ENCODE measurements at regions not wholly inside any gene's neighbourhood (a gene's known extent, or its start where the extent isn't known, plus 50 kb on each side); places are given as distances from the start of the nearest gene placed in this dataset.
A peak's percentile ranks its signal among the peaks of the same experiment; 100 is the strongest.

DNA sequence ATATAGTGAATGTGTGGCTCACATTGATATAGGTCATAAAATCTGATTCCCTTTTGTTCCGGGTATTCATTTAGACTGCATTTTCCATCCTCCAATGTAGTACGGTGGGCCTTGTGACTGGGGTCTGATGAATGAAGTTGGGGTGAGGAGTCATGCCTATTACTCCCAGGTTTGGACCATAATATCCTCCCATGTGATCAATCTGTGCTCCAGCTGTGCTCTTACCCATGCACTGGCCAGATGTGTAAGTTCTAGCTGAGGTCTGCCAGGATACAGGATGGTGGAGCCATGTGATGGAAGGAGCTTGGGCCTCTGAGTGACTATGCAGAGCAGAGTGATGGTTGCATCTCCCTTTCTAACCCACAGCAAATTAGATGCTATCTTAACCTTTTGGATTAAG, 1034.0 kb upstream of the TMEM132C start:
- no peaks in the 10 kb centered on the region for H3K9me3 ChIP-seq (replicated peaks)
- no peaks in the 10 kb centered on the region for H3K4me1 ChIP-seq
- H3K4me3 ChIP-seq: no peak overlapping the region
- H3K27me3 ChIP-seq: no peaks in the 10 kb centered on the region
- H3K36me3 ChIP-seq: no peaks in the 10 kb centered on the region
- no peak overlapping the region for H3K27ac ChIP-seq
- DNase-seq: no peak

DNA sequence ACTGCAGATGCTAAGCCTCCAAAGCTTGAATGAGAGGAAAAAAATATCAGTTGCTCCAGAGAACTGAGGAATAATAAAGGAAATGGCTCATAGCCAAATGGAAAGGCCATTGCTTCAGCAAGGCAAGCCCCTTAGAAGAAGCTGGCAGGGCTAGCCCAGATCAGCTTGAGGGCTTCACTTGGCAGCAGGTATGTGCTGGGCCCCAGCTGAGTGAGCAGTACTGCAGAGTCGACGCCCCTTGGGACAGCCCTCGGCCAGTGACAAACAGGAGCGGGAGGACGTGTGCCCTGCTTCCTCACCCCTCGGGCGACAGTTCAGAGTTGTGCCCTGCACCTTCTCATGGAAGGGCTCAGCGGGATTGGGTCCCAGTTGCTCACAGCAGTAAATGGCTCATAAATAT, 1031.2 kb upstream of the TMEM132C start:
- DNase-seq: no peak
- no peaks in the 10 kb centered on the region for H3K36me3 ChIP-seq
- no peak overlapping the region for H3K4me3 ChIP-seq
- no peak overlapping the region for H3K27ac ChIP-seq
- H3K27me3 ChIP-seq: no peaks in the 10 kb centered on the region
- no peaks in the 10 kb centered on the region for H3K9me3 ChIP-seq (replicated peaks)
- H3K4me1 ChIP-seq: no peaks in the 10 kb centered on the region

- Histone ChIP-seq H3K27ac (no peak overlapping the region), H3K27me3 (no peaks in the 10 kb centered on the region), H3K4me1 (no peaks in the 10 kb centered on the region), H3K36me3 (no peaks in the 10 kb centered on the region), H3K9me3 (replicated peaks) (no peaks in the 10 kb centered on the region), H3K4me3 (no peak overlapping the region)
- no peak for DNase-seq
Measured at GRCh38 chr12:127236491-127236890, 1030.5 kb upstream of the TMEM132C start.

DNA sequence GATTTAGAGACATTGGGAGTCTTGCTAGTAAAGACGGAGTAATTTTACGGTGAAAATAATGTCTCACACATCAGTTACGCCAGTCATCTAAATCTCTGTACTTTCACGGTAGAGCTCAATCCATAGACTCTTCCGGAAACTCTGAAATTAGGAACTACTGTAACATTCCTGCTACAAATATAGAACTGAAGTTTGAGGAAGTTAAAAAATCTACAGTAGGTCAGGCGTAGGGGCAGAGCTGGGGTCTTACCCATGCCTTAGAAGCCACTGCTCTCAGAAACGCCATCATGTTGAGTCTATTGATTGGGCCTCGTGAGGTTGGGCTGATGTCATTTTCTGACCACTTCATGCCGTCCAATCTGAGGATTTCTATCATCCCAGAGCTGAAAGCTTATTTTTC, 1029.8 kb upstream of the TMEM132C start:
- H3K27me3 ChIP-seq: no peaks in the 10 kb centered on the region

GRCh38 chr12:127238107-127238506, 1028.9 kb upstream of the TMEM132C start:
- Histone ChIP-seq H3K4me3 (no peak overlapping the region), H3K9me3 (replicated peaks) (no peaks in the 10 kb centered on the region), H3K27ac (no peak overlapping the region), H3K4me1 (no peaks in the 10 kb centered on the region), H3K36me3 (no peaks in the 10 kb centered on the region), H3K27me3 (no peaks in the 10 kb centered on the region)
- DNase-seq: no peak

More for the DNA sequence above, 1029.8 kb upstream of the TMEM132C start:
- H3K36me3 ChIP-seq: no peaks in the 10 kb centered on the region
- H3K9me3 ChIP-seq (replicated peaks): no peaks in the 10 kb centered on the region
- H3K4me1 ChIP-seq: no peaks in the 10 kb centered on the region
- no peak overlapping the region for H3K27ac ChIP-seq
- DNase-seq: no peak
- H3K4me3 ChIP-seq: no peak overlapping the region

GRCh38 chr12:127239781-127240180, 1027.2 kb upstream of the TMEM132C start:
- Histone ChIP-seq H3K27me3 (no peaks in the 10 kb centered on the region), H3K9me3 (replicated peaks) (no peaks in the 10 kb centered on the region), H3K4me3 (no peak overlapping the region), H3K4me1 (no peaks in the 10 kb centered on the region), H3K36me3 (no peaks in the 10 kb centered on the region), H3K27ac (no peak overlapping the region)
- DNase-seq: no peak

DNA sequence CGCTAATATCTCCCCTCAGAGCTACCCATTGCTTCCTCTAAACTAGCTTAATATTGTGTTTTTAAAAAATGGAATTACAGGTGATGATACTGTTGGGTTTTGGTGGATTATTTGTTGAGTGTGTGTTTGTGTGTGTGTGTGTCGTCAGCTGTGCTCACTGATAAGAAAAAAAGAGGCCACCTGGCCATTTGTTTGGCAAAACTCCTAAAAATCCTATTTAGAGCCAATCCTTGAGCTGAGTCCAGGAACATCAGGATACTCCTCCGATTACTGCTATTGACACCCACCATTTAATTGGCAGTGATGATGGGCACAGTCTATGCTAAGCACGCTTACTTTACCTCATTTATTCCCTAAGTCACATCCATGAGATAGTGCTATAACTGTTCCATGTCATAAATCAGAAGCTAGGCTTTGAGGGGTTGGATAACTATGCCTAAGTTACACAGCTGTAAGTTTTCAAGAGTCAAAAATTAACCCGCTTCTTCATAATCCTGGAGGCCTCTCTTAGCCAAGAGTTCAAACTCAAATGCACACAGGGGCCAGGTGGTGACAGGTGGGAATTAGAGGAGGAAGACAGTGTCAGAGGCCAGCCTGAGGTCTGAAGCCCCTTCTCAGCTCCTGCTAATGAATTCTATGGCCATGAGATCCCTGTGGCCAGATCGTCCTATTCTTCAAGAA, 1026.6 kb upstream of the TMEM132C start:
- no peak overlapping the region for H3K27ac ChIP-seq

DNA sequence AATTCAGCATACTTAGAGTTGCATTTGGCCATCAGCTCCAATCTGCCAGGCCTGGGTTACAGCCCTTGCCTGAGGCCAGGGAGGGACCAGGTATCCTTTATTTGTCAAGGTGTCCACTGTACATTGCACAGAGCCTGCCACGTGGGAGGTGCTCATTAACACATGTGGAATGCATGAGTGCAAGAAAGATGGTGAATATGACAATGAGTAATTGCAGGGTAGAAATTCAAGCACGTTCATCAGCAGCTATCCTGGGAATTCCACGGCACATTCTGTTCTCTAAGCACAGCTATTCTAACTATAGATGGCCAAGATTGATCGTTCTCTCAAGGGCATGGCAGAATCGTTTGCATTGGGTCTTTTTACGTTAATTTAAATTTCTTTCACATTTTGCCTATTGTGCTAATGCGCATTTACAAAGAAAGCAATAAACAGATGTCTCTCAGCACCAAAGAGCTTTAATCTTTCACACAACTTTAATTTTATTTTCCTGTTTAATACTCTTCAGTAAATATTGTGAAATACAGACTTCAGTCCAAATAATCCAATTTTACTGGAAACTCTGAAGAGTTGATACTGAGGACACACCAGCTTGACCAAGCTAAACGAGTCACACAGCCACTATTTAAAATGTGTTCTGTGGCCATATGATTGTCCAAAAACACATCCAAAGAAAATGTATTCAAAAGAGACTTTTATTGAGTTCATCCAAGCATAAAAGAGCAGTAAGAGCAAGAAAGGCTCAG, 1025.7 kb upstream of the TMEM132C start:
- no peak for DNase-seq
- no peaks in the 10 kb centered on the region for H3K36me3 ChIP-seq
- no peak overlapping the region for H3K4me3 ChIP-seq
- no peaks in the 10 kb centered on the region for H3K4me1 ChIP-seq
- H3K27ac ChIP-seq: no peak overlapping the region
- no peaks in the 10 kb centered on the region for H3K9me3 ChIP-seq (replicated peaks)
- H3K27me3 ChIP-seq: no peaks in the 10 kb centered on the region

More for the DNA sequence above, 1026.6 kb upstream of the TMEM132C start:
- no peaks in the 10 kb centered on the region for H3K9me3 ChIP-seq (replicated peaks)
- no peak overlapping the region for H3K4me3 ChIP-seq
- no peak for DNase-seq
- no peaks in the 10 kb centered on the region for H3K36me3 ChIP-seq
- H3K4me1 ChIP-seq: no peaks in the 10 kb centered on the region
- no peaks in the 10 kb centered on the region for H3K27me3 ChIP-seq

- Histone ChIP-seq H3K36me3 (no peaks in the 10 kb centered on the region), H3K9me3 (replicated peaks) (no peaks in the 10 kb centered on the region), H3K27me3 (no peaks in the 10 kb centered on the region), H3K27ac (no peak overlapping the region), H3K4me3 (no peak overlapping the region), H3K4me1 (no peaks in the 10 kb centered on the region)
- no peak for DNase-seq
Measured at GRCh38 chr12:127245009-127245408, 1022.0 kb upstream of the TMEM132C start.

GRCh38 chr12:127245437-127245836, 1021.5 kb upstream of the TMEM132C start:
- DNase-seq: no peak
- no peaks in the 10 kb centered on the region for H3K27me3 ChIP-seq

GRCh38 chr12:127247937-127248336, 1019.0 kb upstream of the TMEM132C start:
- H3K4me1 ChIP-seq: no peaks in the 10 kb centered on the region
- no peaks in the 10 kb centered on the region for H3K9me3 ChIP-seq (replicated peaks)
- DNase-seq: peak in 1 of 2 experiments; percentile 4

More at GRCh38 chr12:127245437-127245836, 1021.5 kb upstream of the TMEM132C start:
- no peaks in the 10 kb centered on the region for H3K9me3 ChIP-seq (replicated peaks)
- H3K4me3 ChIP-seq: no peak overlapping the region
- H3K27ac ChIP-seq: no peak overlapping the region
- H3K4me1 ChIP-seq: no peaks in the 10 kb centered on the region
- no peaks in the 10 kb centered on the region for H3K36me3 ChIP-seq

DNA sequence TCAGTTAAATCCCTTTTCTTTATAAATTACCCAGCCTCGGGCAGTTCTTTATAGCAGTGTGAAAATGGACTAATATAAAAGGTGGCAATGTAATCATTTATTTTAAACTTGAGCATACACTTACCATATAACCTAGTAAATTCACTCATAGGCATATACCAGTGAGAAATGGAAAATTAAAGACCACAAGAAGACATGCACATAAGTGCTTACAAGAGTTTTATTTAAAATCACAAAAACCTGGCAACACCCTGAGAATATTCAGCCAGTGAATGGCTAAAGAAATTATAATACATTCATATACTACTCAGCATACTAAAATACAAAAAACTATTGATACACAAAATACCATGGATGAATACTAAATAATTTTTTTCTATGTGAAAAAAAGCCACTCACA, 1017.5 kb upstream of the TMEM132C start:
- Histone ChIP-seq H3K27ac (no peak overlapping the region), H3K4me3 (no peak overlapping the region), H3K36me3 (no peaks in the 10 kb centered on the region), H3K27me3 (no peaks in the 10 kb centered on the region), H3K4me1 (no peaks in the 10 kb centered on the region), H3K9me3 (replicated peaks) (no peaks in the 10 kb centered on the region)
- no peak for DNase-seq

More at GRCh38 chr12:127247937-127248336, 1019.0 kb upstream of the TMEM132C start:
- Histone ChIP-seq H3K27me3 (no peaks in the 10 kb centered on the region), H3K36me3 (no peaks in the 10 kb centered on the region), H3K27ac (no peak overlapping the region), H3K4me3 (no peak overlapping the region)

DNA sequence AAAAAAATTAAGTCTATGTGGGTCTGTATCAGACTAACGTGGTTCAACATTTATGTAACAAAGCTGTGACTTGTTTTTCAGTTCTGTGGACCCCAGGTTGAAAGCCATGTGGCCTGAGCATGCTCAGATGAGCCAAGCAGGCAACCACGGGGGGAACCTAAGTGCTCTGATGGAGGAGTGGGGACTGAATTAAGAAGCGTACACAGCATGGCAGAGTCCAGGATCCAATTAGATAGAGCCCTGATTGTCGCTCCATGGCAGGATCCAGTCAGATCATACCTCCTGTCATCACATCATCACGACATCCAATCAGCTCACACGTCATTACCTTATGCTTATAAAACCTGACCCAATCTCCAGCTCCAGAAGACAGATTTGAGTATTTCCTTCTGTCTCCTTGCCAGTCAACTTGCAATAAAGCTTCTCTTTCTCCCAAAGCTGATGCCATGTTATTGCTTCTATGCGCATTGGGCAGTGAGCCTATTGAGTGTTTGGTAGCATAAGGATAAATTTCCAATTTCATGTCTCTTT, 1013.1 kb upstream of the TMEM132C start:
- Histone ChIP-seq H3K27me3 (no peaks in the 10 kb centered on the region), H3K4me3 (no peak overlapping the region), H3K4me1 (no peaks in the 10 kb centered on the region), H3K27ac (no peak overlapping the region), H3K36me3 (no peaks in the 10 kb centered on the region), H3K9me3 (replicated peaks) (no peaks in the 10 kb centered on the region)
- DNase-seq: no peak

DNA sequence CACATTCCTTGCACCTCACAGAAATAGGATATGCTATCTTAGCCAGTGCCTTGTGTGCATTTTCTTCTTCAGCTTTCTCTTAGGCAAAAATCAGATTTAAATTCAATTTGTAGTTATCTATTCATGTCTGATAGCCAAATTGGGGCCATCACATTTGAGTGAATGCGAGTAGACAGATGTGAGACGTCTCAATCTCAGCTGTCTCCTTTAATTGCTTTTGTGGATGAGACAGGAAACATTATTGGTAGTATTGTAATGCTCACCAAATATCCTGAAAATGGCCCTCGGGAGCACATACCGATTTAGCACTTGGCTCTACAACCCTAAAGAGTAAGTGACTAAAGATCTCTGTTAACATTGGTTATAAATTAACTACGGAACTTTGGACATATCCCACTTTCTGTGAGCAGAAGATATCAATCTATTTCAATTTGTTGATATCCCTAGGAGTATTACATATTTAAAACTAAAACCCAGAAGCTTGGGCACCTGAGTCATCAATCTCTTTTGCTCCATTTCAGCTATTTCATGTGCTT, 1012.5 kb upstream of the TMEM132C start:
- DNase-seq: no peak

DNA sequence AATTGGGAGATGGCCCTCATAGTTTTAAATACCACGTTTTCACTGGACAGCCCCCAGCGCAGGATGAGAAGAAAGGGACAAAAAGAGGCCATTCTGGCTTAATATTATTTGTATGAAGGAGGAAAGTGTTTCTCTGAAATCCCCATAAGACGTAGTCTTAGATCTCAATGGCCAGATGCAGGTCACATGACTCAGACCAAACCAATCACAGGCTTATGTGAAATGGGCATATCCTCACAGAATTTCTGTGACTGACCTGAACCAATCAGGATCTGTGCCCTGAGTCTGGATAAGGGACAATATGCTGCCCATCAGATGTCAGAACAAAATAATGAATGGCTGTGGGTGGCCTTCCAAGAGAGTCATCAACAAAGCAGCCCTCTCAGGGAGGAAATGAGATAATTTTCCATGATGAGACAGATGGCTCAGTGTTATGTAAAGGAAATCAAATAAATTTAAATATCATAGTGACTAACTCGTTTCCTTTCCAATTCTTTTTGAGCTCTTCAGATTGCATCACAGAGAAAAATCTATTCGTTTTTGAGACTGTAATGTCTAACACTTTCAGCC, 1009.5 kb upstream of the TMEM132C start:
- no peak for DNase-seq
- Histone ChIP-seq H3K4me3 (no peak overlapping the region), H3K27ac (no peak overlapping the region), H3K9me3 (replicated peaks) (no peaks in the 10 kb centered on the region), H3K27me3 (no peaks in the 10 kb centered on the region), H3K4me1 (no peaks in the 10 kb centered on the region), H3K36me3 (no peaks in the 10 kb centered on the region)

More for the DNA sequence above, 1012.5 kb upstream of the TMEM132C start:
- H3K4me3 ChIP-seq: no peak overlapping the region
- H3K27ac ChIP-seq: no peak overlapping the region
- H3K36me3 ChIP-seq: no peaks in the 10 kb centered on the region
- no peaks in the 10 kb centered on the region for H3K9me3 ChIP-seq (replicated peaks)
- no peaks in the 10 kb centered on the region for H3K4me1 ChIP-seq
- H3K27me3 ChIP-seq: no peaks in the 10 kb centered on the region

Measured in SJCRH30 (cell line).